Left kidney (tissue), 1 donor: ENCODE measurements at regions not wholly inside any gene's neighbourhood (a gene's known extent, or its start where the extent isn't known, plus 50 kb on each side); places are given as distances from the start of the nearest gene placed in this dataset.
"Not testable (repeated sequence)": the region's sequence is repeated elsewhere in the genome, so short reads cannot be mapped to it uniquely, and the experiment has no call there.

Source experiments
- DNase-seq: peaks from one replicate; pipeline ENCODE4 v3.0.0-alpha.2; 2013

- DNase-seq: not testable (repeated sequence)
Observed at GRCh38 chr3:16077146-16077545, 97.3 kb upstream of the GALNT15 start.

GRCh38 chr3:16077681-16078080 is 96.8 kb upstream of the GALNT15 start:
- DNase-seq: not testable (repeated sequence)

- no peak for DNase-seq
Observed at GRCh38 chr3:16079519-16079918, 95.0 kb upstream of the GALNT15 start.

GRCh38 chr3:16081661-16082060 is 92.8 kb upstream of the GALNT15 start:
- DNase-seq: no peak

GRCh38 chr3:16084887-16085286 is 89.6 kb upstream of the GALNT15 start:
- no peak for DNase-seq

- no peak for DNase-seq
Observed at GRCh38 chr3:16085410-16085809, 89.1 kb upstream of the GALNT15 start.

GRCh38 chr3:16085884-16086608 is 88.4 kb upstream of the GALNT15 start:
- DNase-seq: no peak

- no peak for DNase-seq
Observed at GRCh38 chr3:16086690-16087089, 87.8 kb upstream of the GALNT15 start.

- no peak for DNase-seq
Observed at GRCh38 chr3:16088496-16088895, 86.0 kb upstream of the GALNT15 start.

- no peak for DNase-seq
Observed at GRCh38 chr3:16089521-16089920, 85.0 kb upstream of the GALNT15 start.

- DNase-seq: no peak
Observed at GRCh38 chr3:16090024-16090423, 84.5 kb upstream of the GALNT15 start.

- DNase-seq: no peak
Observed at GRCh38 chr3:16090706-16091105, 83.8 kb upstream of the GALNT15 start.

GRCh38 chr3:16092923-16093322 is 81.6 kb upstream of the GALNT15 start:
- no peak for DNase-seq

GRCh38 chr3:16101295-16102186 is 72.9 kb upstream of the GALNT15 start:
- no peak for DNase-seq

- no peak for DNase-seq
Observed at GRCh38 chr3:16102187-16102561, 72.3 kb upstream of the GALNT15 start.

GRCh38 chr3:16102905-16103364 is 71.5 kb upstream of the GALNT15 start:
- no peak for DNase-seq

GRCh38 chr3:16103472-16103871 is 71.0 kb upstream of the GALNT15 start:
- DNase-seq: no peak

- DNase-seq: no peak
Observed at GRCh38 chr3:16104156-16104555, 70.3 kb upstream of the GALNT15 start.

GRCh38 chr3:16106050-16106449 is 68.4 kb upstream of the GALNT15 start:
- DNase-seq: no peak

GRCh38 chr3:16108424-16108823 is 66.1 kb upstream of the GALNT15 start:
- no peak for DNase-seq

- DNase-seq: no peak
Observed at GRCh38 chr3:16109929-16110328, 64.6 kb upstream of the GALNT15 start.

GRCh38 chr3:16112910-16113504 is 61.5 kb upstream of the GALNT15 start:
- no peak for DNase-seq

GRCh38 chr3:16113704-16114103 is 60.8 kb upstream of the GALNT15 start:
- DNase-seq: no peak
